Kidney (tissue), 13 donors: ENCODE measurements at regions not wholly inside any gene's neighbourhood (a gene's known extent, or its start where the extent isn't known, plus 50 kb on each side); places are given as distances from the start of the nearest gene placed in this dataset.

Source experiments
- DNase-seq, 5 donors: peaks; one replicate each; pipeline ENCODE4 v3.0.0-alpha.2; 2013 to 2020
- FAIRE-seq: peaks from 2 replicates; lab custom pipeline; 2012; peaks lifted over from hg19 to GRCh38; lab: Jason Lieb, UNC
- H3K27ac ChIP-seq, 2 donors: one replicate each; pipeline ENCODE4 v1.7.0; 2013; ENCODE audit warnings: low read depth in 2 of 2, low read length in 2 of 2, inconsistent platforms in 1 of 2
- H3K27me3 ChIP-seq: one replicate; pipeline ENCODE4 v1.7.1; 2013; ENCODE audit warnings: low read length, inconsistent platforms; ENCODE audit not compliant: control insufficient read depth, insufficient read depth
- H3K36me3 ChIP-seq, 3 donors: one replicate each; pipeline versions ENCODE4 v1.7.0 to v1.7.1; 2013; ENCODE audit warnings: low read length in 3 of 3, control low read depth in 1 of 3, inconsistent platforms in 1 of 3; ENCODE audit not compliant: insufficient read depth in 3 of 3, control insufficient read depth in 2 of 3
- H3K4me1 ChIP-seq, 3 donors: one replicate each; pipeline versions ENCODE4 v1.7.0 to v1.7.1; 2013; ENCODE audit warnings: low read length in 3 of 3, inconsistent platforms in 1 of 3, low read depth in 1 of 3; ENCODE audit not compliant: control insufficient read depth in 2 of 3, insufficient read depth in 2 of 3
- H3K4me3 ChIP-seq, 3 donors: one replicate each; pipeline versions ENCODE4 v1.7.0 to v1.8.1; 2013; ENCODE audit warnings: low read length in 3 of 3, control low read depth in 1 of 3, inconsistent platforms in 1 of 3
- H3K9ac ChIP-seq, 3 donors: one replicate each; pipeline versions ENCODE4 v1.7.0 to v1.7.1; 2013; ENCODE audit warnings: low read length in 3 of 3, control low read depth in 1 of 3, inconsistent platforms in 1 of 3
- H3K9me3 ChIP-seq, 3 donors: one replicate each; pipeline versions ENCODE4 v1.7.0 to v1.7.1; 2013; ENCODE audit warnings: low read length in 3 of 3, control low read depth in 1 of 3, inconsistent platforms in 1 of 3; ENCODE audit not compliant: control insufficient read depth in 2 of 3, insufficient read depth in 1 of 3
- intact Hi-C: fragments of 100-400 bp; cut with DNase I; formaldehyde crosslinking; loops from one replicate; pipeline ENCODE4 v1.11.1; 2022
- TF ChIP-seq, protein P1 (sequence below): IDR thresholded peaks from 3 replicates; pipeline ENCODE4 v1.5.1; 2012; ENCODE audit warnings: mild to moderate bottlenecking, moderate library complexity, borderline replicate concordance; ENCODE audit not compliant: insufficient read depth; ENCODE audit errors: extremely low read depth
- donor health status: control.
- donor health status: control.
- donor health status: control.
- donor health status: control.
- donor health status: control.
- donor health status: DM: yes; HTN: yes; CAD: no.
- donor health status: Normal renal cell carcinoma (clear cell type).

DNA sequence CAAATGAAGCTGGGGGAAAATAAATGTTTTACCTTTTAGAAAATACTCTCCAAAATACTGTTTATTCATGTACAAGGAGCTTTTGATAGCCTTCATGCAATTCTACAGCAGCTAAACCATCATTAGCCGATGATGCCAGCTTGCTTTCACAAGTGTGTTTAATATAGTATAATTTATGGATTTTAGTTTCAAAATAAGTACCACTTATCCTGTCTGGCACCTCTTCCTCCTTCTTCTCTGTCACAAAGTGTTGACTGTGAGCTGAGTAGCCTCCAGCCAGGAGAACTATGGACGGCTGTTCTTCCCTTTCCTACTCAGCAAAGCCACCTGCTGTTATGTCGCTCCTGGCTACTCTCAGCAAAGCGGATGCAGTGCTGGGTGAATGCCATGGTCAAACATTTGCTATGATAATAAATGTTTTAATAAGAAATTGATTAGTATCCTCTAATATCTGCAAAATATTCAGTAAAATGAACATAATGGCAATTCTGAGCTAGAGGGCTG is 238.2 kb downstream of the LIG4 start:
- H3K27ac ChIP-seq = no peak overlapping the region
- H3K27me3 ChIP-seq = no peaks in the 10 kb centered on the region
- TF ChIP-seq, protein P1, sequence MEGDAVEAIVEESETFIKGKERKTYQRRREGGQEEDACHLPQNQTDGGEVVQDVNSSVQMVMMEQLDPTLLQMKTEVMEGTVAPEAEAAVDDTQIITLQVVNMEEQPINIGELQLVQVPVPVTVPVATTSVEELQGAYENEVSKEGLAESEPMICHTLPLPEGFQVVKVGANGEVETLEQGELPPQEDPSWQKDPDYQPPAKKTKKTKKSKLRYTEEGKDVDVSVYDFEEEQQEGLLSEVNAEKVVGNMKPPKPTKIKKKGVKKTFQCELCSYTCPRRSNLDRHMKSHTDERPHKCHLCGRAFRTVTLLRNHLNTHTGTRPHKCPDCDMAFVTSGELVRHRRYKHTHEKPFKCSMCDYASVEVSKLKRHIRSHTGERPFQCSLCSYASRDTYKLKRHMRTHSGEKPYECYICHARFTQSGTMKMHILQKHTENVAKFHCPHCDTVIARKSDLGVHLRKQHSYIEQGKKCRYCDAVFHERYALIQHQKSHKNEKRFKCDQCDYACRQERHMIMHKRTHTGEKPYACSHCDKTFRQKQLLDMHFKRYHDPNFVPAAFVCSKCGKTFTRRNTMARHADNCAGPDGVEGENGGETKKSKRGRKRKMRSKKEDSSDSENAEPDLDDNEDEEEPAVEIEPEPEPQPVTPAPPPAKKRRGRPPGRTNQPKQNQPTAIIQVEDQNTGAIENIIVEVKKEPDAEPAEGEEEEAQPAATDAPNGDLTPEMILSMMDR = no peak
- intact Hi-C loops = no loop called here
- no peaks in the 10 kb centered on the region for H3K9me3 ChIP-seq
- no peak overlapping the region for H3K4me3 ChIP-seq
- H3K4me1 ChIP-seq = no peaks in the 10 kb centered on the region
- DNase-seq (no peak), FAIRE-seq (no peak)
- no peak overlapping the region for H3K9ac ChIP-seq
- H3K36me3 ChIP-seq = no peaks in the 10 kb centered on the region

DNA sequence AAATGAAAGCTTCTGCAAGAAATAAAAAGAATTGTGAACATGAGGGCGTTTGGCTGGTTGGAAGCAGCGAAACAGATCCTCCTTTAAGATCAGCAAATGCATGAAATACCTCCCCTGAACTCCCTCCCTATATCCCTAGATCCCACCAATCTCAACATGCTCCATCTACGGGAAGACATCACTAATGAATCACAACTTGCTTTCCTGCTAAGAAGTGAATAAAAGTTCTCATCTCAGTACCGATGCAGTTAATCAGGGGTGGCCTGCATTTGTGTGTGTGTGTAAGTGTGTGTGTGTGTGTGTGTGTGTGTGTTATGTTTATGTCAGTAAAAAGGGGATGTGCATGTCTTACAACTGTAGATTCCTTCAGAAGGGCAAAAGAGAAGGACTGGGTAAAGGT is 238.7 kb downstream of the LIG4 start:
- H3K27ac ChIP-seq = no peak overlapping the region
- no peak overlapping the region for H3K4me3 ChIP-seq
- TF ChIP-seq, protein P1 = no peak
- H3K27me3 ChIP-seq = no peaks in the 10 kb centered on the region
- no peak overlapping the region for H3K9ac ChIP-seq
- no peaks in the 10 kb centered on the region for H3K36me3 ChIP-seq
- DNase-seq = no peak
- H3K4me1 ChIP-seq = no peaks in the 10 kb centered on the region
- intact Hi-C loops = no loop called here
- no peaks in the 10 kb centered on the region for H3K9me3 ChIP-seq
- FAIRE-seq = no peak

DNA sequence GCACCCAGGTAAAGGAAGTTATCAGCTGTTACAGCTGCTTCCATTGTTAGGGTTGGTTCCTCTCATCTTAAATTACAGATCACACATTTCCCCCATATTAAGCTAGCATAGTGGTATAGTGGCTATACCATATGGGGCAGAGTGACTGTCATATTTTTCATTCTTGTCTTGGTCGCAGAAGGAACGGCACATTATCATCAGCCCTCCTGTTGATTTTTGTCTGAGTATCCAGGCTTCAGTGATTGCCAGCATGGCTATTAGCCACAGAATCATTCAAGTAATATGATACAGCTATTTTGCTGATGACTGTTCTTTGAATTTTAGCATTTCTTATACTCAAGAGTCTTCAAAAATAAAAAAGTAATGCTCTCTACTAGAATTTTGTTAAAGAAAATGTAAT is 240.9 kb downstream of the LIG4 start:
- FAIRE-seq (no peak), DNase-seq (no peak)
- H3K36me3 ChIP-seq = no peaks in the 10 kb centered on the region
- intact Hi-C loops = no loop called here
- no peaks in the 10 kb centered on the region for H3K4me1 ChIP-seq
- no peaks in the 10 kb centered on the region for H3K27me3 ChIP-seq
- H3K9me3 ChIP-seq = no peaks in the 10 kb centered on the region
- no peak overlapping the region for H3K27ac ChIP-seq
- H3K4me3 ChIP-seq = no peak overlapping the region
- no peak overlapping the region for H3K9ac ChIP-seq
- TF ChIP-seq, protein P1 = no peak

DNA sequence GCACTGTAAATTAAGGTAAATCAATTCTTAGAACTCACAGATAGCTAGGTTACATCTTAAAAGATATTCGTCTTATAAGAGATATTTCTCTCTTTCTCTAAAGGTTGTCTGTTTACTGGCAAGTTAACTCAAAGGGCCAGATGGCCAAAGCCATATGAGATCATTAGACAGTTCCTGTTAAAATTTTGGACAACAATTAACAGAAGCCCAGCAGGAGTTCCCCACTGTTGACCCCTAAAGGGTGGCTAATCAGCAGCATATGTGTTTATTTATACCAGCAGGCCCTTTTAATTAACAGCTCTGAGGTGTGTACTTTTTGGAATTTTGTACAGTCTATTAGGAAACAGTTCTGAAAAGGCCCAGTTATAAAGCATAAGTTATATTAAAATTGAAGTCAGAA is 245.8 kb downstream of the LIG4 start:
- Histone ChIP-seq H3K27me3 (no peaks in the 10 kb centered on the region), H3K9me3 (no peaks in the 10 kb centered on the region), H3K27ac (no peak overlapping the region), H3K36me3 (no peaks in the 10 kb centered on the region), H3K4me3 (no peak overlapping the region), H3K4me1 (no peaks in the 10 kb centered on the region), H3K9ac (no peak overlapping the region)
- TF ChIP-seq, protein P1 = no peak
- DNase-seq (no peak), FAIRE-seq (no peak)
- intact Hi-C loops = no loop called here
